GM19467 (cell line): ENCODE measurements at regions not wholly inside any gene's neighbourhood (a gene's known extent, or its start where the extent isn't known, plus 50 kb on each side); places are given as distances from the start of the nearest gene placed in this dataset.

Experiments used
- ATAC-seq: cut with Tn5 transposase; IDR thresholded peaks from one replicate; pipeline ENCODE4 v1.9.1; 2021; ENCODE audit warnings: mild to moderate bottlenecking, moderate library complexity; ENCODE audit not compliant: unreplicated experiment

- no peak for ATAC-seq
Observed at GRCh38 chr7:89908736-89909135, 245.5 kb upstream of the STEAP1 start.

GRCh38 chr7:89914711-89915110 lies 239.6 kb upstream of the STEAP1 start:
- no peak for ATAC-seq

GRCh38 chr7:89926194-89926593 lies 228.1 kb upstream of the STEAP1 start:
- no peak for ATAC-seq

- no peak for ATAC-seq
Observed at GRCh38 chr7:89926701-89927100, 227.6 kb upstream of the STEAP1 start.

- ATAC-seq: no peak
Observed at GRCh38 chr7:89927762-89928161, 226.5 kb upstream of the STEAP1 start.

- no peak for ATAC-seq
Observed at GRCh38 chr7:89928451-89928850, 225.8 kb upstream of the STEAP1 start.

GRCh38 chr7:89934101-89934500 lies 220.2 kb upstream of the STEAP1 start:
- ATAC-seq: no peak

- ATAC-seq: no peak
Observed at GRCh38 chr7:89943525-89944050, 210.7 kb upstream of the STEAP1 start.

- no peak for ATAC-seq
Observed at GRCh38 chr7:89958525-89959068, 195.7 kb upstream of the STEAP1 start.

GRCh38 chr7:89966067-89966664 lies 188.1 kb upstream of the STEAP1 start:
- no peak for ATAC-seq

- no peak for ATAC-seq
Observed at GRCh38 chr7:89975577-89975976, 178.7 kb upstream of the STEAP1 start.

- ATAC-seq: no peak
Observed at GRCh38 chr7:89987665-89988064, 166.6 kb upstream of the STEAP1 start.

- no peak for ATAC-seq
Observed at GRCh38 chr7:89988074-89988473, 166.2 kb upstream of the STEAP1 start.

GRCh38 chr7:89989454-89989853 lies 164.8 kb upstream of the STEAP1 start:
- ATAC-seq: no peak

GRCh38 chr7:89994483-89994882 lies 159.8 kb upstream of the STEAP1 start:
- ATAC-seq: no peak

- ATAC-seq: no peak
Observed at GRCh38 chr7:89998554-89998953, 155.7 kb upstream of the STEAP1 start.

GRCh38 chr7:90005836-90006235 lies 148.4 kb upstream of the STEAP1 start:
- no peak for ATAC-seq

- no peak for ATAC-seq
Observed at GRCh38 chr7:90007001-90007654, 147.1 kb upstream of the STEAP1 start.

GRCh38 chr7:90007831-90008230 lies 146.4 kb upstream of the STEAP1 start:
- no peak for ATAC-seq

GRCh38 chr7:90022213-90022612 lies 132.1 kb upstream of the STEAP1 start:
- no peak for ATAC-seq

GRCh38 chr7:90025771-90026170 lies 128.5 kb upstream of the STEAP1 start:
- ATAC-seq: no peak

GRCh38 chr7:90033850-90034249 lies 120.4 kb upstream of the STEAP1 start:
- ATAC-seq: no peak
